ENCODE measurements at regions not wholly inside any gene's neighbourhood (a gene's known extent, or its start where the extent isn't known, plus 50 kb on each side); places are given as distances from the start of the nearest gene placed in this dataset.

- 47% methylated on average over 3 of the region's 3 CpGs for WGBS (ENCODE audit: insufficient coverage, insufficient replicate concordance, low lambda C conversion rate, missing lambda C conversion rate)
- no peak for ATAC-seq
- Histone ChIP-seq H3K36me3 (ENCODE audit: control insufficient read depth in 2 of 2, insufficient read depth in 2 of 2, low read length in 1 of 2) (no peaks in the 10 kb centered on the region), H3K4me3 (no peak overlapping the region), H3K4me1 (ENCODE audit: control insufficient read depth, insufficient read depth, low read length) (no peaks in the 10 kb centered on the region; the same call in 1 of the 2 replicates), H3K9ac (ENCODE audit: control insufficient read depth, insufficient read depth, low read length) (no peak overlapping the region), H3K79me2 (ENCODE audit: control insufficient read depth, insufficient read depth, low read length) (no peaks in the 10 kb centered on the region), H3K4me2 (ENCODE audit: control insufficient read depth, insufficient read depth) (no peak overlapping the region), H3K27ac (ENCODE audit: control insufficient read depth, insufficient read depth) (no peak overlapping the region), H2AFZ (ENCODE audit: control insufficient read depth, low read depth, low read length) (no peak overlapping the region), H3K27me3 (replicated peaks in 1 of 2; ENCODE audit: control insufficient read depth in 2 of 2, insufficient read depth in 2 of 2, low read length in 1 of 2) (no peaks in the 10 kb centered on the region; a peak in 1 of 4 replicates), H3K9me3 (replicated peaks; ENCODE audit: control insufficient read depth, insufficient read depth, low read length) (no peaks in the 10 kb centered on the region), H4K20me1 (ENCODE audit: control insufficient read depth, insufficient read depth) (no peaks in the 10 kb centered on the region)
- no peak for FAIRE-seq
- TF ChIP-seq IRF4 (IDR thresholded peaks at IDR 0.05; ENCODE audit: low read depth, low read length) (no peak), ZNF24 (IDR thresholded peaks at IDR 0.05) (no peak), NFIC (IDR thresholded peaks at IDR 0.05; ENCODE audit: low read depth, low read length) (no peak), FOS (IDR thresholded peaks at IDR 0.05; ENCODE audit: borderline replicate concordance, extremely low read depth, insufficient read length) (no peak), ZNF217 (IDR thresholded peaks at IDR 0.05) (no peak), HDGF (IDR thresholded peaks at IDR 0.05) (no peak), TCF7 (IDR thresholded peaks at IDR 0.05; ENCODE audit: borderline replicate concordance) (no peak), EP300 (IDR thresholded peaks at IDR 0.05; ENCODE audit: borderline replicate concordance in 1 of 2, control insufficient read depth in 1 of 2, low read depth in 2 of 2, low read length in 2 of 2) (no peak), MEF2A (IDR thresholded peaks at IDR 0.05; ENCODE audit: insufficient read depth, low read depth, low read length) (no peak), ZBTB33 (IDR thresholded peaks at IDR 0.05) (no peak), NFYB (IDR thresholded peaks at IDR 0.05; ENCODE audit: insufficient read depth, low read depth, low read length) (no peak), CHD4 (IDR thresholded peaks at IDR 0.05) (no peak), TAF1 (IDR thresholded peaks at IDR 0.05; ENCODE audit: borderline replicate concordance, low read depth, low read length) (no peak), IRF3 (IDR thresholded peaks at IDR 0.05) (no peak)
- TF ChIP-seq, protein P1, sequence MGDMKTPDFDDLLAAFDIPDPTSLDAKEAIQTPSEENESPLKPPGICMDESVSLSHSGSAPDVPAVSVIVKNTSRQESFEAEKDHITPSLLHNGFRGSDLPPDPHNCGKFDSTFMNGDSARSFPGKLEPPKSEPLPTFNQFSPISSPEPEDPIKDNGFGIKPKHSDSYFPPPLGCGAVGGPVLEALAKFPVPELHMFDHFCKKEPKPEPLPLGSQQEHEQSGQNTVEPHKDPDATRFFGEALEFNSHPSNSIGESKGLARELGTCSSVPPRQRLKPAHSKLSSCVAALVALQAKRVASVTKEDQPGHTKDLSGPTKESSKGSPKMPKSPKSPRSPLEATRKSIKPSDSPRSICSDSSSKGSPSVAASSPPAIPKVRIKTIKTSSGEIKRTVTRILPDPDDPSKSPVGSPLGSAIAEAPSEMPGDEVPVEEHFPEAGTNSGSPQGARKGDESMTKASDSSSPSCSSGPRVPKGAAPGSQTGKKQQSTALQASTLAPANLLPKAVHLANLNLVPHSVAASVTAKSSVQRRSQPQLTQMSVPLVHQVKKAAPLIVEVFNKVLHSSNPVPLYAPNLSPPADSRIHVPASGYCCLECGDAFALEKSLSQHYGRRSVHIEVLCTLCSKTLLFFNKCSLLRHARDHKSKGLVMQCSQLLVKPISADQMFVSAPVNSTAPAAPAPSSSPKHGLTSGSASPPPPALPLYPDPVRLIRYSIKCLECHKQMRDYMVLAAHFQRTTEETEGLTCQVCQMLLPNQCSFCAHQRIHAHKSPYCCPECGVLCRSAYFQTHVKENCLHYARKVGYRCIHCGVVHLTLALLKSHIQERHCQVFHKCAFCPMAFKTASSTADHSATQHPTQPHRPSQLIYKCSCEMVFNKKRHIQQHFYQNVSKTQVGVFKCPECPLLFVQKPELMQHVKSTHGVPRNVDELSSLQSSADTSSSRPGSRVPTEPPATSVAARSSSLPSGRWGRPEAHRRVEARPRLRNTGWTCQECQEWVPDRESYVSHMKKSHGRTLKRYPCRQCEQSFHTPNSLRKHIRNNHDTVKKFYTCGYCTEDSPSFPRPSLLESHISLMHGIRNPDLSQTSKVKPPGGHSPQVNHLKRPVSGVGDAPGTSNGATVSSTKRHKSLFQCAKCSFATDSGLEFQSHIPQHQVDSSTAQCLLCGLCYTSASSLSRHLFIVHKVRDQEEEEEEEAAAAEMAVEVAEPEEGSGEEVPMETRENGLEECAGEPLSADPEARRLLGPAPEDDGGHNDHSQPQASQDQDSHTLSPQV (IDR thresholded peaks at IDR 0.05) = no peak
- intact Hi-C loops (cut with micrococcal nuclease; ENCODE audit: unreplicated experiment) = no loop called here
- in situ Hi-C loops (cut with MboI) = no loop called here
- SMC1A ChIA-PET (ENCODE audit: uncharacterized antibody, unreplicated experiment) = no interaction called here
- no TSS peak for BruUV-seq (replicated peaks)
- POLR2A ChIA-PET = no interaction called here
- RAD21 ChIA-PET (ENCODE audit: unreplicated experiment) = no interaction called here
- no peak for DNase-seq (ENCODE audit: low read depth, low spot score)
- CTCF ChIA-PET = no interaction called here
These were observed 70.6 kb upstream of the ZBTB18 start for GRCh38 chr1:243980471-243980870.
